Keratinocyte (primary cell): ENCODE measurements at regions not wholly inside any gene's neighbourhood (a gene's known extent, or its start where the extent isn't known, plus 50 kb on each side); places are given as distances from the start of the nearest gene placed in this dataset.

Experiments used
- DNase-seq: peaks from one replicate; pipeline ENCODE4 v3.0.0-alpha.2; 2011; ENCODE audit warnings: low read depth, missing footprints, low spot score
- FAIRE-seq: peaks from 2 replicates; lab custom pipeline; 2011; peaks lifted over from hg19 to GRCh38; lab: Jason Lieb, UNC
- H2AFZ ChIP-seq: 2 replicates; pipeline ENCODE4 v1.6.0; 2012; ENCODE audit warnings: low read length, control low read depth, inconsistent platforms; ENCODE audit not compliant: control insufficient read depth
- H3K27ac ChIP-seq: 2 replicates; pipeline ENCODE4 v1.5.1; 2011; ENCODE audit warnings: low read length; ENCODE audit not compliant: control insufficient read depth, insufficient read depth
- H3K27me3 ChIP-seq: 3 replicates; pipeline ENCODE4 v1.6.0; 2011; ENCODE audit warnings: low read length; ENCODE audit not compliant: control insufficient read depth, insufficient read depth; ENCODE audit errors: extremely low read depth
- H3K36me3 ChIP-seq, 2 experiments: 2 replicates in 1 of 2; 3 replicates in 1 of 2; pipeline ENCODE4 v1.5.1; 2011; ENCODE audit warnings: low read length in 2 of 2, mild to moderate bottlenecking in 1 of 2; ENCODE audit not compliant: control insufficient read depth in 2 of 2, insufficient read depth in 2 of 2; ENCODE audit errors: extremely low read depth in 1 of 2
- H3K4me1 ChIP-seq: 3 replicates; pipeline ENCODE4 v1.5.1; 2011; ENCODE audit warnings: low read length; ENCODE audit not compliant: control insufficient read depth, insufficient read depth; ENCODE audit errors: extremely low read depth
- H3K4me2 ChIP-seq: 3 replicates; pipeline ENCODE4 v1.6.0; 2011; ENCODE audit warnings: low read depth, low read length; ENCODE audit not compliant: control insufficient read depth, insufficient read depth; ENCODE audit errors: extremely low read depth
- H3K4me3 ChIP-seq, 3 experiments: fragments of 200-600 bp in 1 of 3; sonication (generic) in 1 of 3; 2 replicates in 2 of 3; 3 replicates in 1 of 3; pipeline ENCODE4 v1.5.1; 2011 to 2016; ENCODE audit warnings: low read length in 3 of 3, mild to moderate bottlenecking in 3 of 3, control low read depth in 2 of 3, inconsistent platforms in 1 of 3, low read depth in 1 of 3, mixed read lengths in 1 of 3, mixed run types in 1 of 3, moderate library complexity in 1 of 3; ENCODE audit not compliant: control insufficient read depth in 2 of 3, insufficient read depth in 2 of 3; ENCODE audit errors: extremely low read depth in 1 of 3
- H3K79me2 ChIP-seq: 2 replicates; pipeline ENCODE4 v1.6.0; 2012; ENCODE audit warnings: low read length; ENCODE audit not compliant: control insufficient read depth, insufficient read depth
- H3K9ac ChIP-seq: 3 replicates; pipeline ENCODE4 v1.6.0; 2011; ENCODE audit warnings: low read length; ENCODE audit not compliant: control insufficient read depth, insufficient read depth; ENCODE audit errors: extremely low read depth
- H3K9me1 ChIP-seq: 3 replicates; pipeline ENCODE4 v1.6.0; 2011; ENCODE audit warnings: low read length; ENCODE audit not compliant: control insufficient read depth, insufficient read depth; ENCODE audit errors: extremely low read depth
- H3K9me3 ChIP-seq: 2 replicates; pipeline ENCODE4 v1.5.1; 2012; ENCODE audit warnings: low read depth, low read length; ENCODE audit not compliant: control insufficient read depth
- H4K20me1 ChIP-seq: 3 replicates; pipeline ENCODE4 v1.6.0; 2011; ENCODE audit warnings: low read length; ENCODE audit not compliant: control insufficient read depth, insufficient read depth; ENCODE audit errors: extremely low read depth
- EZH2 ChIP-seq: IDR thresholded peaks from one replicate; pipeline ENCODE4 v1.6.1; 2012; ENCODE audit warnings: inconsistent platforms, mild to moderate bottlenecking, low read length, moderate library complexity
- dilution Hi-C: fragments of 300-500 bp; cut with MboI; formaldehyde crosslinking; loops from one replicate; pipeline ENCODE4 v1.7.0; 2020; ENCODE audit warnings: low sequenced_read_pairs; ENCODE audit not compliant: extremely low pct_ligation_motif_present
- TF ChIP-seq, protein P1 (sequence below), 3 experiments: IDR thresholded peaks in 1 of 3; conservative IDR thresholded peaks in 1 of 3; optimal IDR thresholded peaks in 1 of 3; 2 replicates in 2 of 3; 3 replicates in 1 of 3; pipeline versions ENCODE3 to v1.5.1; 2011; ENCODE audit warnings: low read length in 3 of 3, mild to moderate bottlenecking in 3 of 3, moderate library complexity in 2 of 3, control low read depth in 1 of 3, inconsistent platforms in 1 of 3; ENCODE audit not compliant: insufficient read depth in 2 of 3; ENCODE audit errors: extremely low read depth in 1 of 3

DNA sequence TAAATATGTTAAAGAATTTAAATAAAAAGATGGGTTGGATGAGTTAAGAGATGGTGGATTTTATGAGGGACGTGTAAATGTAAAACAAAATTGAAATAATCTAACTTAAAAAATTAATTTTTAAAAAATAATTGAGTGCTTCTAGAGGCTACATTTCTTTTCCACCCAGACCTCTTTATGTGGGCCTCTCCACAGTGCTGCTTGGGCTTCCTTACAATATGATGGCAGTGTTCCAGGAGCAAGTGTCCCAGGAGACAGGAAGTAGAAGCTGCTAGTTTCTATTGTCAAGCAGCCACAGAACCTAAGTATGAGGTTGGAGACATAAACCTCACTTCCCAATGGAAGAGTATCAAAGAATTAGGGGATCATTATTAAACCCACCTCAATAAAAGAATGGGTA lies 205.7 kb upstream of the CPHXL start:
- dilution Hi-C loops: loop anchor here (25.0 kb wide), 1 partner anchor 120 kb away; no protein-coding TSS in a partner anchor
- Histone ChIP-seq H3K36me3 (no peaks in the 10 kb centered on the region), H3K27me3 (no peaks in the 10 kb centered on the region), H3K4me1 (no peaks in the 10 kb centered on the region), H3K9me3 (no peaks in the 10 kb centered on the region), H3K9ac (no peak overlapping the region), H3K9me1 (no peaks in the 10 kb centered on the region), H3K27ac (no peak overlapping the region), H3K4me2 (no peak overlapping the region), H2AFZ (no peak overlapping the region), H3K4me3 (no peak overlapping the region), H3K79me2 (no peaks in the 10 kb centered on the region), H4K20me1 (no peaks in the 10 kb centered on the region)
- no peak for FAIRE-seq
- no peak for TF ChIP-seq EZH2
- TF ChIP-seq, protein P1, sequence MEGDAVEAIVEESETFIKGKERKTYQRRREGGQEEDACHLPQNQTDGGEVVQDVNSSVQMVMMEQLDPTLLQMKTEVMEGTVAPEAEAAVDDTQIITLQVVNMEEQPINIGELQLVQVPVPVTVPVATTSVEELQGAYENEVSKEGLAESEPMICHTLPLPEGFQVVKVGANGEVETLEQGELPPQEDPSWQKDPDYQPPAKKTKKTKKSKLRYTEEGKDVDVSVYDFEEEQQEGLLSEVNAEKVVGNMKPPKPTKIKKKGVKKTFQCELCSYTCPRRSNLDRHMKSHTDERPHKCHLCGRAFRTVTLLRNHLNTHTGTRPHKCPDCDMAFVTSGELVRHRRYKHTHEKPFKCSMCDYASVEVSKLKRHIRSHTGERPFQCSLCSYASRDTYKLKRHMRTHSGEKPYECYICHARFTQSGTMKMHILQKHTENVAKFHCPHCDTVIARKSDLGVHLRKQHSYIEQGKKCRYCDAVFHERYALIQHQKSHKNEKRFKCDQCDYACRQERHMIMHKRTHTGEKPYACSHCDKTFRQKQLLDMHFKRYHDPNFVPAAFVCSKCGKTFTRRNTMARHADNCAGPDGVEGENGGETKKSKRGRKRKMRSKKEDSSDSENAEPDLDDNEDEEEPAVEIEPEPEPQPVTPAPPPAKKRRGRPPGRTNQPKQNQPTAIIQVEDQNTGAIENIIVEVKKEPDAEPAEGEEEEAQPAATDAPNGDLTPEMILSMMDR (optimal IDR thresholded peaks at IDR 0.05 in 1 of 3, IDR thresholded peaks at IDR 0.05 in 1 of 3, conservative IDR thresholded peaks at IDR 0.05 in 1 of 3; ENCODE audit: extremely low read depth in 1 of 3, insufficient read depth in 2 of 3, low read length in 3 of 3): no peak
- no peak for DNase-seq

DNA sequence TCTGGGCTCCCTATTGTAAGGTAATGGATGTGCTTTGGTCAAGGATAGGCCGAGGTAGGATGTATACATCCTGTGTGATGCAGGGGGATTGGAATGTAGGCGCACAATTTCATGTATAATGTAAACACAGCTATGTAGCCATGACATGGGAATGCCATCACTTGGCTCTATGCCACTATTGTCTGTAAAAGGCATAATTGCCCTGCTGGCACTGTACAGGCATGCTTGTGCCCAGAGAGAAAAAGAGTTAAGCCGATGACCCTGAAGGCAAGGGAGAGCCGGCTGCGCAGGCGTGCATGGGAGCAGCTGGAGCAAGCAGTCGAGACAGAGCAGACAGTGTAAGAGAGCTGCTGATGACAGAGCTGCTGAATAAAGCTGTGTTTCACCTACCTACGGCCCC lies 212.5 kb upstream of the CPHXL start:
- DNase-seq (no peak), FAIRE-seq (no peak)
- dilution Hi-C loops: loop anchor here (25.0 kb wide), 1 partner anchor 127 kb away; no protein-coding TSS in a partner anchor
- H3K9me1 ChIP-seq: no peaks in the 10 kb centered on the region
- H3K79me2 ChIP-seq: no peaks in the 10 kb centered on the region
- no peaks in the 10 kb centered on the region for H3K36me3 ChIP-seq
- H4K20me1 ChIP-seq: no peaks in the 10 kb centered on the region
- H3K4me1 ChIP-seq: no peaks in the 10 kb centered on the region
- H3K27me3 ChIP-seq: no peaks in the 10 kb centered on the region
- H3K27ac ChIP-seq: no peak overlapping the region
- H3K9me3 ChIP-seq: no peaks in the 10 kb centered on the region
- H3K4me2 ChIP-seq: no peak overlapping the region
- no peak overlapping the region for H2AFZ ChIP-seq
- H3K4me3 ChIP-seq: no peak overlapping the region
- TF ChIP-seq, protein P1 (optimal IDR thresholded peaks at IDR 0.05 in 1 of 3, IDR thresholded peaks at IDR 0.05 in 1 of 3, conservative IDR thresholded peaks at IDR 0.05 in 1 of 3; ENCODE audit: extremely low read depth in 1 of 3, insufficient read depth in 2 of 3, low read length in 3 of 3): no peak
- TF ChIP-seq EZH2: no peak
- H3K9ac ChIP-seq: no peak overlapping the region
